Ascending aorta (tissue), 2 donors: ENCODE measurements at regions not wholly inside any gene's neighbourhood (a gene's known extent, or its start where the extent isn't known, plus 50 kb on each side); places are given as distances from the start of the nearest gene placed in this dataset.

Source experiments
- DNase-seq, 2 donors: peaks; one replicate each; pipeline ENCODE4 v3.0.0-alpha.2; 2019; ENCODE audit warnings: low spot score in 2 of 2
- H3K27ac ChIP-seq, 2 donors: fragments of 200-600 bp; sonication (generic); one replicate each; pipeline ENCODE4 v1.5.1; 2016 to 2017; ENCODE audit warnings: mild to moderate bottlenecking in 1 of 2
- H3K27me3 ChIP-seq: fragments of 200-600 bp; sonication (generic); one replicate; pipeline ENCODE4 v1.5.1; 2017
- H3K36me3 ChIP-seq, 2 donors: fragments of 200-600 bp; sonication (generic); one replicate each; pipeline ENCODE4 v1.5.1; 2016
- H3K4me1 ChIP-seq, 2 donors: fragments of 200-600 bp; sonication (generic); one replicate each; pipeline ENCODE4 v1.5.1; 2016 to 2017; ENCODE audit warnings: mild to moderate bottlenecking in 1 of 2
- H3K4me3 ChIP-seq, 2 donors: fragments of 200-600 bp; sonication (generic); one replicate each; pipeline ENCODE4 v1.5.1; 2016 to 2017; ENCODE audit warnings: mild to moderate bottlenecking in 1 of 2
- H3K9me3 ChIP-seq, 2 donors: fragments of 200-600 bp; sonication (generic); one replicate each; pipeline ENCODE4 v1.5.1; 2016
- CTCF ChIP-seq, 3 experiments: fragments of 200-600 bp in 2 of 3; fragments of 450-650 bp in 1 of 3; sonication (generic) in 2 of 3; IDR thresholded peaks; one replicate each; pipeline ENCODE4 v1.5.1; 2016 to 2019; ENCODE audit warnings: antibody characterized with exemption in 3 of 3, mild to moderate bottlenecking in 1 of 3, moderate library complexity in 1 of 3
- intact Hi-C: fragments of 100-400 bp; cut with DNase I; formaldehyde crosslinking; loops from one replicate; pipeline ENCODE4 v1.15.1; 2023

GRCh38 chr2:204072443-204073324 lies 136.1 kb downstream of the ICOS start:
- H3K27me3 ChIP-seq, result no peaks in the 10 kb centered on the region
- H3K4me3 ChIP-seq, result no peak overlapping the region
- no peaks in the 10 kb centered on the region for H3K36me3 ChIP-seq
- TF ChIP-seq CTCF (IDR thresholded peaks at IDR 0.05), result peak in 2 of 3 experiments; percentile 15 to 32
- DNase-seq, result no peak
- no peaks in the 10 kb centered on the region for H3K4me1 ChIP-seq
- H3K27ac ChIP-seq, result no peak overlapping the region
- intact Hi-C loops, result no loop called here
- H3K9me3 ChIP-seq, result no peaks in the 10 kb centered on the region

- no peaks in the 10 kb centered on the region for H3K36me3 ChIP-seq
- H3K9me3 ChIP-seq, result no peaks in the 10 kb centered on the region
- TF ChIP-seq CTCF (IDR thresholded peaks at IDR 0.05), result no peak
- intact Hi-C loops, result no loop called here
- DNase-seq, result no peak
- no peaks in the 10 kb centered on the region for H3K27me3 ChIP-seq
- H3K4me1 ChIP-seq, result no peaks in the 10 kb centered on the region
- no peak overlapping the region for H3K27ac ChIP-seq
- H3K4me3 ChIP-seq, result no peak overlapping the region
Observed at GRCh38 chr2:204074456-204074855, 137.9 kb downstream of the ICOS start.

DNA sequence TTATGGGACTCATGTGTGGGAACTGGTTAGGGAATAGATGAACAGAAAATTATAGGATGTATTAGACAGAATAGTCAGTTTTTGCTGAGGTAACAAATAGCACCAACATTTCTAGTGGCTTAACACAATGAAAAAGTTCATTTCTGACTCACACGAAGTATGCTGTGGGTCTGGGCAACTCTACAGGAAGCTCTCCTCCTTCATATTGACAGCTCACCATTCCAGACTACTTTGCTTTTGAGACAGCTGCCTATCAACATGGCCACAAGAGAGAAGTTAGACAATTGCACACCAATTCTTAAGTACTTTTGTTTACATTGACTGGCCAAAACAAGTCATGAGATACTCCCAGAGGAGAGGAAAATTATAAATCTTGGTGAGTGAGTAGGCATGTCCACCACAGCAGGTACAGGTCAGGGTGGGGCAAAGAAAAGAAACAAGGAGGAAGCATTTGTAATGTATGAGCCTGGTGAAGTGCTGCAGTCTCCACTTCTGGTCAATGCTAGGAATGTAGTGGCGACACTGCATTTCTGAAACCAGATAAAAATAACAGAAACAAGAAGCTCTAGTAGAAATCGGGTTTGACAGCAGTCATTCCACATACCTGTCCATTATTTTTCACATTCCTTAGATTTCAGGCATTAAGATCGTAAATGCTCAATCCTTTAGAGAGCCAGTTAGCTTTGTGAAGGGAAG lies 141.6 kb downstream of the ICOS start:
- Histone ChIP-seq H3K4me1 (no peaks in the 10 kb centered on the region), H3K9me3 (no peaks in the 10 kb centered on the region), H3K36me3 (no peaks in the 10 kb centered on the region), H3K4me3 (no peak overlapping the region), H3K27ac (no peak overlapping the region), H3K27me3 (no peaks in the 10 kb centered on the region)
- no peak for TF ChIP-seq CTCF (IDR thresholded peaks at IDR 0.05)
- no peak for DNase-seq
- intact Hi-C loops, result no loop called here

DNA sequence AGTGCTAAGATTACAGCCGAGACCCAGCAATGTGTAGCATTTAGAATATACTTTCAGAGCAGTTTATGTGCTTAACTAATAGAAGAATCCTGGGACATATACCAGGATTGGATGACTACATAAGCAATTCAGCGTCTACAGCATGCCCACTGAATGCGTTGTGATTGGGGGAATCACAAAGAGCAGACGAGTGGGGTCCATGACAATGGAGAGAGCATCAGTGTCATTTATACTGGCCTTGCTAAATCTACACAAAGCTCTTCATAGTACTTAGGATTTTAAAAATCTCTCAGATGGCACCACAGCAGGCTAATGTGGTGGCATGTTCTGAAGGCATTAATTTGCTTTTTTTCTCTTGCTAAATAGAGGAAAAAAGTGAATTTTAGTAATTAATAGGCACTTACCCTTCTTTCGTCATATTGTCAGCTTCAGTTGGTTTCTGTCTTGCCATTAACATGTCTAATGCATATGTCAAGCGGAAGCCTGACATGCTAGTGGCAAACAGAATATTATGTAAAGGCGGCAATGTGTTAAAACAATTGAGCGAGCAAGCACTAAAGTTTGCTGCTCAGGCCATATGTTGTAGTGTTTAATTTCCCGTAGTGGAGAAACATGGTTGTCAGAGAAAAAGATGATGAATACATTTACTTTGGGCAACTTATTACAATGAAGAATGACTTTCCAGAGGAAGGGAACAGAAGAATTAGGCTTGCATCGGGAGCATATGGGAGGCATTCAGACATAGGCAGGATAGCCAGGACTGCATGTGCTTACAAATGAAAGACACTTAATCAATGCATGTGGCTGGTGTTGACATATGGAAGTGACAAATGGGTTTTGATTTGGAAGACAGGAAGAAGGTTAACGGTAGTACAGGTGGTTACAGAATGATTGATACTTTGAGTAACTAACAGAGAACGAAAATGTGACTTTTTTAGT lies 145.2 kb downstream of the ICOS start:
- intact Hi-C loops, result no loop called here
- DNase-seq, result no peak
- no peak overlapping the region for H3K27ac ChIP-seq
- H3K9me3 ChIP-seq, result no peaks in the 10 kb centered on the region
- no peaks in the 10 kb centered on the region for H3K36me3 ChIP-seq
- no peaks in the 10 kb centered on the region for H3K4me1 ChIP-seq
- no peak overlapping the region for H3K4me3 ChIP-seq
- no peak for TF ChIP-seq CTCF (IDR thresholded peaks at IDR 0.05)
- H3K27me3 ChIP-seq, result no peaks in the 10 kb centered on the region

DNA sequence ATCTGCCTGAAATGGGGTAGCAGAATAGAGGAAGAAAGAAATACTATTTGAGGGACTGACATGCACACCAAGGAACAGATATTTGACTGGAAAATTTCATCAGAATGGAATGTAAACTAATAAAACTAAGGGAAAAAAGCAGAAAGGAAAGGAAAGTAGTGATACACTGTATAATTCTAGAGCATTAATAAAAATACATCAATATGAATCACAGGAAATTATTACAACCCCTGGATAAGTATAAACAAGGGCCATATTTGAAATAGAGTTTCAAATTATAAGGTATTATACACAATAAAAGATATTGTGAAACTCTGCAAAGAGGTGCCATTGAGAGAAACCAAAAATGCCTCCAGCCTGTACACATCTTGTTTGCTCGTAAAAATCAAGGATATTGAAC lies 149.6 kb downstream of the ICOS start:
- Histone ChIP-seq H3K4me3 (no peak overlapping the region), H3K9me3 (no peaks in the 10 kb centered on the region), H3K27ac (no peak overlapping the region), H3K36me3 (no peaks in the 10 kb centered on the region), H3K4me1 (no peaks in the 10 kb centered on the region), H3K27me3 (no peaks in the 10 kb centered on the region)
- no peak for TF ChIP-seq CTCF (IDR thresholded peaks at IDR 0.05)
- intact Hi-C loops, result no loop called here
- no peak for DNase-seq
